HCT116 (cell line): ENCODE measurements at regions not wholly inside any gene's neighbourhood (a gene's known extent, or its start where the extent isn't known, plus 50 kb on each side); places are given as distances from the start of the nearest gene placed in this dataset.

Experiments
- ATAC-seq: fragments of 200-7000 bp; cut with Tn5 transposase; 2 replicates; pipeline ENCODE4 v1.9.1; 2020; ENCODE audit warnings: mild to moderate bottlenecking, moderate library complexity
- BruUV-seq: library from RNA; stranded (reverse); fragments of 400-500 nt; replicated peaks from 2 replicates; lab custom pipeline; 2021; lab: Mats Ljungman, UMichigan
- CTCF ChIA-PET: fragments of 300-600 bp; sonication (Branson Sonifier 250); formaldehyde crosslinking; loops from one replicate; lab custom pipeline; 2021; ENCODE audit warnings: antibody characterized with exemption; lab: Charles Lee
- POLR2A ChIA-PET: fragments of 300-600, 350-600 bp; sonication (Branson Sonifier 250); formaldehyde crosslinking; loops from one replicate; lab custom pipeline; 2021; ENCODE audit warnings: antibody characterized with exemption; lab: Charles Lee
- RAD21 ChIA-PET, 2 experiments: fragments of 300-600 bp; sonication (Branson Sonifier 250); formaldehyde crosslinking; loops; one replicate each; lab custom pipeline; 2023; ENCODE audit warnings: low total read pairs in 2 of 2; ENCODE audit not compliant: uncharacterized antibody in 2 of 2, unreplicated experiment in 2 of 2, low non-redundant PET in 1 of 2; lab: Charles Lee
- DNase-seq: peaks from one replicate; pipeline ENCODE4 v3.0.0-alpha.2; 2010; ENCODE audit warnings: low read depth, low spot score
- H2AFZ ChIP-seq: fragments of 200-600 bp; shearing (Covaris generic), sonication (generic); 2 replicates; pipeline ENCODE4 v1.6.1; 2017; ENCODE audit warnings: low read depth, mixed run types, mixed read lengths, antibody characterized with exemption, low read length; ENCODE audit not compliant: poor library complexity, severe bottlenecking
- H3K27ac ChIP-seq: 2 replicates; pipeline ENCODE4 v1.5.1; 2012; ENCODE audit warnings: low read depth, low read length
- H3K27me3 ChIP-seq: fragments of 200-600 bp; sonication (generic); 2 replicates; pipeline ENCODE4 v1.6.1; 2016; ENCODE audit warnings: mixed run types, low read length, mixed read lengths; ENCODE audit not compliant: insufficient read depth
- H3K36me3 ChIP-seq, 2 experiments: fragments of 200-500 bp in 1 of 2; fragments of 200-600 bp in 1 of 2; sonication (Bioruptor generic) in 1 of 2; sonication (generic) in 1 of 2; 2 replicates each; pipeline versions ENCODE4 v1.5.1 to v1.6.1; 2014 to 2016; ENCODE audit warnings: low read length in 2 of 2, inconsistent platforms in 1 of 2, mixed read lengths in 1 of 2, mixed run types in 1 of 2; ENCODE audit not compliant: insufficient read depth in 2 of 2, control insufficient read depth in 1 of 2
- H3K4me1 ChIP-seq, 2 experiments: fragments of 200-600 bp in 1 of 2; sonication (generic) in 1 of 2; 2 replicates each; pipeline versions ENCODE4 v1.5.1 to v1.6.1; 2012 to 2017; ENCODE audit warnings: low read length in 2 of 2, inconsistent platforms in 1 of 2, mild to moderate bottlenecking in 1 of 2, mixed read lengths in 1 of 2, mixed run types in 1 of 2, moderate library complexity in 1 of 2; ENCODE audit not compliant: insufficient read depth in 2 of 2, control insufficient read depth in 1 of 2
- H3K4me2 ChIP-seq: fragments of 200-600 bp; sonication (generic); 2 replicates; pipeline ENCODE4 v1.6.1; 2017; ENCODE audit warnings: mixed run types, low read length, mixed read lengths
- H3K4me3 ChIP-seq, 2 experiments: fragments of 200-600 bp in 1 of 2; sonication (generic) in 1 of 2; replicated peaks in 1 of 2; 2 replicates each; pipeline ENCODE4 v1.5.1; 2011 to 2016; ENCODE audit warnings: low read length in 2 of 2, control low read depth in 1 of 2, low read depth in 1 of 2, mild to moderate bottlenecking in 1 of 2, mixed read lengths in 1 of 2, mixed run types in 1 of 2
- H3K79me2 ChIP-seq: fragments of 200-600 bp; sonication (generic); 2 replicates; pipeline ENCODE4 v1.6.1; 2017; ENCODE audit warnings: mild to moderate bottlenecking, mixed run types, low read length, moderate library complexity, mixed read lengths; ENCODE audit not compliant: insufficient read depth
- H3K9ac ChIP-seq: fragments of 200-600 bp; sonication (generic); 2 replicates; pipeline ENCODE4 v1.6.1; 2016; ENCODE audit warnings: low read length, mixed read lengths
- H3K9me2 ChIP-seq: fragments of 200-600 bp; sonication (generic), shearing (Covaris generic); 2 replicates; pipeline ENCODE4 v1.6.1; 2017; ENCODE audit warnings: mixed run types, mild to moderate bottlenecking, moderate library complexity; ENCODE audit not compliant: insufficient read depth
- H3K9me3 ChIP-seq, 2 experiments: fragments of 200-500 bp in 1 of 2; fragments of 200-600 bp in 1 of 2; sonication (Bioruptor generic) in 1 of 2; sonication (generic) in 1 of 2; 2 replicates each; pipeline ENCODE4 v1.6.1; 2014 to 2017; ENCODE audit warnings: low read length in 2 of 2, mixed read lengths in 2 of 2, inconsistent platforms in 1 of 2, low read depth in 1 of 2, mild to moderate bottlenecking in 1 of 2, mixed run types in 1 of 2, moderate library complexity in 1 of 2; ENCODE audit not compliant: control insufficient read depth in 1 of 2, insufficient read depth in 1 of 2
- H4K20me1 ChIP-seq: fragments of 200-600 bp; sonication (generic), shearing (Covaris generic); 2 replicates; pipeline ENCODE4 v1.6.1; 2017; ENCODE audit warnings: mixed run types, mild to moderate bottlenecking, moderate library complexity; ENCODE audit not compliant: insufficient read depth
- CBX3 ChIP-seq: IDR thresholded peaks from 2 replicates; pipeline ENCODE4 v1.6.1; 2012; ENCODE audit warnings: low read depth
- CEBPB ChIP-seq: IDR thresholded peaks from 2 replicates; pipeline ENCODE4 v1.6.1; 2012; ENCODE audit warnings: low read depth
- FOSL1 ChIP-seq: IDR thresholded peaks from 2 replicates; pipeline ENCODE4 v1.6.1; 2012; ENCODE audit warnings: low read depth
- POLR2A ChIP-seq: IDR thresholded peaks from 2 replicates; pipeline ENCODE4 v1.7.0; 2011; ENCODE audit warnings: borderline replicate concordance; ENCODE audit not compliant: insufficient read depth, insufficient read length; ENCODE audit errors: extremely low read depth
- POLR2AphosphoS5 ChIP-seq: IDR thresholded peaks from 2 replicates; pipeline ENCODE4 v1.6.1; 2011; ENCODE audit warnings: mild to moderate bottlenecking, low read depth, low read length, moderate library complexity
- RAD21 ChIP-seq: IDR thresholded peaks from 2 replicates; pipeline ENCODE4 v1.6.1; 2012; ENCODE audit warnings: low read depth, mild to moderate bottlenecking
- SIN3A ChIP-seq: IDR thresholded peaks from 2 replicates; pipeline ENCODE4 v1.6.1; 2012; ENCODE audit warnings: low read depth
- SP1 ChIP-seq: IDR thresholded peaks from 2 replicates; pipeline ENCODE4 v1.6.1; 2012; ENCODE audit warnings: low read depth
- ZFX ChIP-seq: fragments of 450-650 bp; IDR thresholded peaks from 2 replicates; pipeline ENCODE4 v1.6.1; 2017
- intact Hi-C: fragments of 100-400 bp; cut with micrococcal nuclease; formaldehyde crosslinking; loops from 2 replicates; pipeline ENCODE4 v1.10.0; 2022
- TF ChIP-seq, protein P1 (sequence below): IDR thresholded peaks from 2 replicates; pipeline ENCODE4 v1.6.1; 2012
- TF ChIP-seq, protein P2 (sequence below): IDR thresholded peaks from 2 replicates; pipeline ENCODE4 v1.6.1; 2012; ENCODE audit warnings: low read depth

DNA sequence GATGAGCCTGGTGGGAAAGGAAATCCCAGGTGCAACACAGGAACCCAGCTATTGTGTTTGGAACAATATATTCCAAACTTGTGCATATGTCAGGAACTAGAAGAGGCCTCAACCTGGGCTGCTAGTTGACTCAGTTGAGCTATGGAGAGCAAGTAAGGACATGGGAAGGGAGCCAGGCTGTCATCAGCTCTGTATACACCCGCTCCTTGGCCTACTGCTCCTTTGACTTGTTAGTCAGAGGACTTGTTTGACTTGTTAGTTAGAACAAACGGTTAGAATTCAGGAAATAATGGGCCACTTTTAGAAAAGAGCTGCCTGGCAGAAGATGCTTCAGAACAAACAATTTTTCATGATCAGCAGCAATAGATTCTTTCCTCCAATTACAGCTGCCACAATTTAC, 76.4 kb downstream of the CBLL2 start:
- H2AFZ ChIP-seq = no peak overlapping the region
- H3K79me2 ChIP-seq = no peaks in the 10 kb centered on the region
- H3K9me3 ChIP-seq = no peaks in the 10 kb centered on the region
- no peak overlapping the region for H3K4me3 ChIP-seq
- peaks cover 0 to 5% of the 10 kb centered on the region in 2 experiments; a peak in 2 of 4 replicates for H3K4me1 ChIP-seq
- no peaks in the 10 kb centered on the region for H3K27me3 ChIP-seq
- RAD21 ChIA-PET = no interaction called here
- DNase-seq = no peak
- CTCF ChIA-PET = no interaction called here
- H3K27ac ChIP-seq = no peak overlapping the region
- no peaks in the 10 kb centered on the region for H4K20me1 ChIP-seq
- no peaks in the 10 kb centered on the region for H3K9me2 ChIP-seq
- no TSS peak for BruUV-seq
- intact Hi-C loops = no loop called here
- H3K4me2 ChIP-seq = no peak overlapping the region
- TF ChIP-seq FOSL1 = no peak
- TF ChIP-seq, protein P1, sequence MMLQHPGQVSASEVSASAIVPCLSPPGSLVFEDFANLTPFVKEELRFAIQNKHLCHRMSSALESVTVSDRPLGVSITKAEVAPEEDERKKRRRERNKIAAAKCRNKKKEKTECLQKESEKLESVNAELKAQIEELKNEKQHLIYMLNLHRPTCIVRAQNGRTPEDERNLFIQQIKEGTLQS = no peak
- no peak for TF ChIP-seq SP1
- TF ChIP-seq ZFX = no peak
- TF ChIP-seq, protein P2, sequence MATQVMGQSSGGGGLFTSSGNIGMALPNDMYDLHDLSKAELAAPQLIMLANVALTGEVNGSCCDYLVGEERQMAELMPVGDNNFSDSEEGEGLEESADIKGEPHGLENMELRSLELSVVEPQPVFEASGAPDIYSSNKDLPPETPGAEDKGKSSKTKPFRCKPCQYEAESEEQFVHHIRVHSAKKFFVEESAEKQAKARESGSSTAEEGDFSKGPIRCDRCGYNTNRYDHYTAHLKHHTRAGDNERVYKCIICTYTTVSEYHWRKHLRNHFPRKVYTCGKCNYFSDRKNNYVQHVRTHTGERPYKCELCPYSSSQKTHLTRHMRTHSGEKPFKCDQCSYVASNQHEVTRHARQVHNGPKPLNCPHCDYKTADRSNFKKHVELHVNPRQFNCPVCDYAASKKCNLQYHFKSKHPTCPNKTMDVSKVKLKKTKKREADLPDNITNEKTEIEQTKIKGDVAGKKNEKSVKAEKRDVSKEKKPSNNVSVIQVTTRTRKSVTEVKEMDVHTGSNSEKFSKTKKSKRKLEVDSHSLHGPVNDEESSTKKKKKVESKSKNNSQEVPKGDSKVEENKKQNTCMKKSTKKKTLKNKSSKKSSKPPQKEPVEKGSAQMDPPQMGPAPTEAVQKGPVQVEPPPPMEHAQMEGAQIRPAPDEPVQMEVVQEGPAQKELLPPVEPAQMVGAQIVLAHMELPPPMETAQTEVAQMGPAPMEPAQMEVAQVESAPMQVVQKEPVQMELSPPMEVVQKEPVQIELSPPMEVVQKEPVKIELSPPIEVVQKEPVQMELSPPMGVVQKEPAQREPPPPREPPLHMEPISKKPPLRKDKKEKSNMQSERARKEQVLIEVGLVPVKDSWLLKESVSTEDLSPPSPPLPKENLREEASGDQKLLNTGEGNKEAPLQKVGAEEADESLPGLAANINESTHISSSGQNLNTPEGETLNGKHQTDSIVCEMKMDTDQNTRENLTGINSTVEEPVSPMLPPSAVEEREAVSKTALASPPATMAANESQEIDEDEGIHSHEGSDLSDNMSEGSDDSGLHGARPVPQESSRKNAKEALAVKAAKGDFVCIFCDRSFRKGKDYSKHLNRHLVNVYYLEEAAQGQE = no peak
- TF ChIP-seq CEBPB = no peak
- TF ChIP-seq POLR2AphosphoS5 = no peak
- TF ChIP-seq SIN3A = no peak
- no peak for TF ChIP-seq CBX3
- no peak for TF ChIP-seq POLR2A
- no peak for TF ChIP-seq RAD21
- TF ChIP-seq, all 23 proteins: peak for 0
- ATAC-seq = no peak
- H3K36me3 ChIP-seq = no peaks in the 10 kb centered on the region
- no peak overlapping the region for H3K9ac ChIP-seq
- POLR2A ChIA-PET = no interaction called here
